H1 (cell line): ENCODE measurements at regions not wholly inside any gene's neighbourhood (a gene's known extent, or its start where the extent isn't known, plus 50 kb on each side); places are given as distances from the start of the nearest gene placed in this dataset.

ENCODE experiments used
- CTCF ChIA-PET: fragments of 300-600 bp; sonication (Branson Sonifier 250); formaldehyde crosslinking; loops from one replicate; lab custom pipeline; 2021; ENCODE audit not compliant: partially characterized antibody; lab: Charles Lee
- POLR2A ChIA-PET: fragments of 300-600 bp; sonication (Branson Sonifier 250); formaldehyde crosslinking; loops from one replicate; lab custom pipeline; 2021; ENCODE audit warnings: inconsistent platforms; ENCODE audit not compliant: partially characterized antibody; lab: Charles Lee
- DNase-seq, 2 experiments: peaks; one replicate each; pipeline versions ENCODE4 v3.0.0 to v3.0.0-alpha.2; 2010 to 2022; ENCODE audit warnings: low spot score in 2 of 2, low read depth in 1 of 2, mixed read lengths in 1 of 2
- FAIRE-seq: peaks from 2 replicates; lab custom pipeline; 2011; peaks lifted over from hg19 to GRCh38; lab: Jason Lieb, UNC
- H2AFZ ChIP-seq: 2 replicates; pipeline ENCODE4 v1.8.1; 2012; ENCODE audit warnings: low read length, inconsistent platforms
- H2AK5ac ChIP-seq: 2 replicates; pipeline ENCODE4 v1.6.1; 2013; ENCODE audit warnings: low read depth, low read length
- H2BK120ac ChIP-seq: replicated peaks from 2 replicates; pipeline ENCODE3; 2013; ENCODE audit warnings: low read depth, low read length, inconsistent platforms
- H2BK12ac ChIP-seq: 2 replicates; pipeline ENCODE4 v1.6.1; 2013; ENCODE audit warnings: low read depth, low read length
- H2BK15ac ChIP-seq: 2 replicates; pipeline ENCODE4 v1.6.1; 2013; ENCODE audit warnings: low read length
- H2BK20ac ChIP-seq: 2 replicates; pipeline ENCODE4 v1.6.1; 2013; ENCODE audit warnings: low read length
- H2BK5ac ChIP-seq: 2 replicates; pipeline ENCODE4 v1.6.1; 2013; ENCODE audit warnings: low read depth, low read length
- H3K14ac ChIP-seq: 2 replicates; pipeline ENCODE4 v1.6.1; 2013; ENCODE audit warnings: inconsistent platforms; ENCODE audit not compliant: insufficient read length
- H3K18ac ChIP-seq: 2 replicates; pipeline ENCODE4 v1.6.1; 2013; ENCODE audit warnings: low read length; ENCODE audit errors: extremely low read depth
- H3K23ac ChIP-seq: 2 replicates; pipeline ENCODE4 v1.6.1; 2013; ENCODE audit warnings: inconsistent platforms; ENCODE audit not compliant: insufficient read length
- H3K23me2 ChIP-seq: 2 replicates; pipeline ENCODE4 v1.6.1; 2013; ENCODE audit warnings: low read depth, low read length
- H3K27ac ChIP-seq: 2 replicates; pipeline ENCODE4 v1.6.1; 2011; ENCODE audit warnings: low read depth, low read length, inconsistent platforms
- H3K27me3 ChIP-seq, 4 experiments: replicated peaks in 1 of 4; 1 replicate in 1 of 4; 2 replicates in 3 of 4; pipeline versions ENCODE4 v1.6.1 to v1.8.1; 2011 to 2013; ENCODE audit warnings: low read length in 3 of 4, mild to moderate bottlenecking in 3 of 4, inconsistent platforms in 2 of 4, mixed read lengths in 2 of 4, moderate library complexity in 1 of 4; ENCODE audit not compliant: control insufficient read depth in 3 of 4, insufficient read depth in 3 of 4; ENCODE audit errors: extremely low read depth in 1 of 4
- H3K36me3 ChIP-seq, 4 experiments: 2 replicates each; pipeline versions ENCODE4 v1.6.1 to v1.8.1; 2011 to 2013; ENCODE audit warnings: mild to moderate bottlenecking in 4 of 4, low read length in 3 of 4, moderate library complexity in 2 of 4, control low read depth in 1 of 4, inconsistent platforms in 1 of 4; ENCODE audit not compliant: insufficient read depth in 4 of 4, control insufficient read depth in 2 of 4
- H3K4ac ChIP-seq: replicated peaks from 2 replicates; pipeline ENCODE3; 2013; ENCODE audit warnings: low read length, low read depth, mixed read lengths, inconsistent platforms; ENCODE audit not compliant: insufficient read length
- H3K4me1 ChIP-seq, 4 experiments: replicated peaks in 1 of 4; 1 replicate in 1 of 4; 2 replicates in 3 of 4; pipeline versions ENCODE4 v1.6.1 to v1.8.1; 2011 to 2013; ENCODE audit warnings: low read length in 3 of 4, inconsistent platforms in 2 of 4, mixed read lengths in 1 of 4; ENCODE audit not compliant: insufficient read depth in 4 of 4, control insufficient read depth in 3 of 4
- H3K4me2 ChIP-seq, 2 experiments: 2 replicates each; pipeline versions ENCODE4 v1.6.1 to v1.8.1; 2011 to 2013; ENCODE audit warnings: low read depth in 2 of 2, low read length in 2 of 2, control low read depth in 1 of 2, inconsistent platforms in 1 of 2, mild to moderate bottlenecking in 1 of 2; ENCODE audit not compliant: insufficient read depth in 1 of 2
- H3K4me3 ChIP-seq, 4 experiments: fragments of 200-600, 300-600 bp in 1 of 4; sonication (generic), shearing (Covaris generic), sonication (Bioruptor Twin) in 1 of 4; 2 replicates each; pipeline versions ENCODE4 v1.5.1 to v1.8.1; 2011 to 2016; ENCODE audit warnings: low read length in 4 of 4, low read depth in 3 of 4, control low read depth in 2 of 4, inconsistent platforms in 2 of 4, mild to moderate bottlenecking in 2 of 4, mixed read lengths in 1 of 4, moderate library complexity in 1 of 4; ENCODE audit not compliant: insufficient read depth in 2 of 4; ENCODE audit errors: extremely low read depth in 1 of 4
- H3K56ac ChIP-seq: replicated peaks from 2 replicates; pipeline ENCODE3; 2013; ENCODE audit warnings: low read depth, mild to moderate bottlenecking, mixed read lengths, low read length, inconsistent platforms; ENCODE audit not compliant: insufficient read length
- H3K79me1 ChIP-seq: 2 replicates; pipeline ENCODE4 v1.6.1; 2013; ENCODE audit warnings: low read depth, low read length, control low read depth
- H3K79me2 ChIP-seq, 2 experiments: 2 replicates each; pipeline versions ENCODE4 v1.6.1 to v1.8.1; 2012 to 2013; ENCODE audit warnings: low read length in 2 of 2, mild to moderate bottlenecking in 2 of 2, inconsistent platforms in 1 of 2; ENCODE audit not compliant: insufficient read depth in 2 of 2, control insufficient read depth in 1 of 2
- H3K9ac ChIP-seq, 4 experiments: replicated peaks in 1 of 4; 1 replicate in 1 of 4; 2 replicates in 3 of 4; pipeline versions ENCODE4 v1.6.1 to v1.8.1; 2011 to 2013; ENCODE audit warnings: low read depth in 3 of 4, low read length in 3 of 4, control low read depth in 2 of 4, mild to moderate bottlenecking in 2 of 4, moderate library complexity in 2 of 4, inconsistent platforms in 1 of 4; ENCODE audit errors: extremely low read depth in 1 of 4
- H3K9me3 ChIP-seq, 2 experiments: 2 replicates each; pipeline versions ENCODE4 v1.6.1 to v1.8.1; 2012 to 2013; ENCODE audit warnings: mild to moderate bottlenecking in 2 of 2, moderate library complexity in 2 of 2, control low read depth in 1 of 2, inconsistent platforms in 1 of 2, low read depth in 1 of 2, low read length in 1 of 2, mixed read lengths in 1 of 2; ENCODE audit not compliant: insufficient read depth in 2 of 2
- H4K20me1 ChIP-seq, 2 experiments: replicated peaks in 1 of 2; 2 replicates each; pipeline versions ENCODE3 to v1.8.1; 2011 to 2013; ENCODE audit warnings: inconsistent platforms in 2 of 2, low read length in 2 of 2, mild to moderate bottlenecking in 1 of 2; ENCODE audit not compliant: insufficient read depth in 2 of 2, control insufficient read depth in 1 of 2
- H4K5ac ChIP-seq: 2 replicates; pipeline ENCODE4 v1.6.1; 2013; ENCODE audit warnings: low read length, low read depth, mixed read lengths, inconsistent platforms; ENCODE audit not compliant: insufficient read length
- H4K8ac ChIP-seq: 2 replicates; pipeline ENCODE4 v1.8.0; 2013; ENCODE audit warnings: mild to moderate bottlenecking, moderate library complexity, low read length, inconsistent platforms; ENCODE audit not compliant: insufficient read depth; ENCODE audit errors: extremely low read depth
- H4K91ac ChIP-seq: replicated peaks from 2 replicates; pipeline ENCODE3; 2013; ENCODE audit warnings: low read length, mixed read lengths, inconsistent platforms; ENCODE audit not compliant: insufficient read length
- JUN ChIP-seq: IDR thresholded peaks from 2 replicates; pipeline ENCODE4 v1.6.1; 2011; ENCODE audit warnings: low read depth, mild to moderate bottlenecking, improper control_type of control experiment, low read length
- PHF8 ChIP-seq: fragments of 200-600 bp; sonication (generic); conservative IDR thresholded peaks from 2 replicates; pipeline ENCODE4 v1.7.1; 2012; ENCODE audit warnings: low read depth, mild to moderate bottlenecking, inconsistent platforms, low read length, moderate library complexity
- TEAD4 ChIP-seq: IDR thresholded peaks from 2 replicates; pipeline ENCODE4 v1.6.1; 2012; ENCODE audit warnings: low read depth, low read length, inconsistent platforms, mixed read lengths
- WGBS, 2 experiments: shearing (Covaris generic) in 1 of 2; methylation state at CpG; one replicate each; pipeline versions ENCODE4 v1.1.6 to v1.1.7; 2013 to 2015; ENCODE audit warnings: low lambda C conversion rate in 2 of 2, mixed read lengths in 2 of 2, inconsistent platforms in 1 of 2, low coverage in 1 of 2, missing lambda C conversion rate in 1 of 2; ENCODE audit not compliant: insufficient replicate concordance in 2 of 2, insufficient coverage in 1 of 2, insufficient read length in 1 of 2; ENCODE audit errors: extremely low coverage in 1 of 2, missing lambda C conversion rate in 1 of 2; 5-methylcytosine and 5-hydroxymethylcytosine counted together

DNA sequence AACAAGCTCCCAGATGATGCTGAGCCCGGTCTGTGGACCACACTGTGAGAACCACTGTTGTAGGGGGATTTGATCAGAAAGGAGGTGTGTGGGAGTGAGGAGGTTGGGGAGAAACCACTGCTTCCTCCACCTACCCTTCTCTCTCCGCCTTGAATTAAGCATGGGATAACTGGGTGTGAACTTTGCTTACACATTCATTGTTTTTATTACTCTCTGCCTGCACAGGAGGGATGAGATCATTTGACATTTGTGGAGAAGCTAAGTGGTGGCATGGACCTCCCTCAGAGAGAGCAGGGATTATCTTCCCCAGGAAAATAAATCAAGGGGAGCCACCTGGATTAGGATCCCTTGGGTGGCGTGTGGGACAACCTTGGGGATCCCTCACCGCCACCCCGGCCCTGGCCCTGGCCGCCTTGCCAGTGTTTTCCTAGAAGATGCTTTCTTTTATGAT is 212.1 kb upstream of the ATP6AP2 start:
- H3K56ac ChIP-seq: no peak overlapping the region
- FAIRE-seq: no peak
- H2BK15ac ChIP-seq: no peak overlapping the region
- no peak overlapping the region for H3K9ac ChIP-seq
- no peaks in the 10 kb centered on the region for H3K23me2 ChIP-seq
- 91% methylated on average over 5 of the region's 6 CpGs; no CpG with 5 or more reads in 1 of the 2 experiments for WGBS, 2 experiments
- H2BK12ac ChIP-seq: no peak overlapping the region
- no peaks in the 10 kb centered on the region for H3K79me2 ChIP-seq
- H3K79me1 ChIP-seq: no peaks in the 10 kb centered on the region
- no peaks in the 10 kb centered on the region for H3K36me3 ChIP-seq
- no peak overlapping the region for H2BK5ac ChIP-seq
- H4K20me1 ChIP-seq: no peaks in the 10 kb centered on the region
- ChIA-PET CTCF (no interaction called here), POLR2A (no interaction called here)
- no peak overlapping the region for H2BK20ac ChIP-seq
- DNase-seq: no peak
- H3K4ac ChIP-seq: no peak overlapping the region
- no peak overlapping the region for H3K23ac ChIP-seq
- no peak overlapping the region for H3K4me2 ChIP-seq
- no peak overlapping the region for H3K4me3 ChIP-seq
- no peak overlapping the region for H4K5ac ChIP-seq
- 0 out of 4 replicates have a peak, but pooled peaks cover 0 to 2% of the 10 kb centered on the region in 2 experiments for H3K9me3 ChIP-seq
- no peak overlapping the region for H2BK120ac ChIP-seq
- H3K27me3 ChIP-seq: no peaks in the 10 kb centered on the region
- H2AK5ac ChIP-seq: no peak overlapping the region
- no peak overlapping the region for H4K91ac ChIP-seq
- H2AFZ ChIP-seq: no peak overlapping the region
- H3K14ac ChIP-seq: no peak overlapping the region
- H3K4me1 ChIP-seq: no peaks in the 10 kb centered on the region
- no peak overlapping the region for H3K18ac ChIP-seq
- TF ChIP-seq JUN (no peak), TEAD4 (no peak), PHF8 (no peak)
- no peak overlapping the region for H3K27ac ChIP-seq
- no peak overlapping the region for H4K8ac ChIP-seq
